ENCODE measurements at regions not wholly inside any gene's neighbourhood (a gene's known extent, or its start where the extent isn't known, plus 50 kb on each side); places are given as distances from the start of the nearest gene placed in this dataset.

GRCh38 chr2:142748559-142749099, 128.8 kb upstream of the KYNU start:
- DNase-seq: no peak
- peaks cover 0 to 3% (median 1%) of the 10 kb centered on the region in 4 donors for H3K9me3 ChIP-seq (ENCODE audit: control insufficient read depth in 4 of 4, insufficient read depth in 3 of 4, low read length in 3 of 4)
- H3K27me3 ChIP-seq (ENCODE audit: control insufficient read depth in 3 of 3, insufficient read depth in 3 of 3, low read length in 2 of 3): no peaks in the 10 kb centered on the region
- H3K27ac ChIP-seq (ENCODE audit: low read depth in 1 of 2, low read length in 1 of 2): no peak overlapping the region
- TF ChIP-seq, protein P1, sequence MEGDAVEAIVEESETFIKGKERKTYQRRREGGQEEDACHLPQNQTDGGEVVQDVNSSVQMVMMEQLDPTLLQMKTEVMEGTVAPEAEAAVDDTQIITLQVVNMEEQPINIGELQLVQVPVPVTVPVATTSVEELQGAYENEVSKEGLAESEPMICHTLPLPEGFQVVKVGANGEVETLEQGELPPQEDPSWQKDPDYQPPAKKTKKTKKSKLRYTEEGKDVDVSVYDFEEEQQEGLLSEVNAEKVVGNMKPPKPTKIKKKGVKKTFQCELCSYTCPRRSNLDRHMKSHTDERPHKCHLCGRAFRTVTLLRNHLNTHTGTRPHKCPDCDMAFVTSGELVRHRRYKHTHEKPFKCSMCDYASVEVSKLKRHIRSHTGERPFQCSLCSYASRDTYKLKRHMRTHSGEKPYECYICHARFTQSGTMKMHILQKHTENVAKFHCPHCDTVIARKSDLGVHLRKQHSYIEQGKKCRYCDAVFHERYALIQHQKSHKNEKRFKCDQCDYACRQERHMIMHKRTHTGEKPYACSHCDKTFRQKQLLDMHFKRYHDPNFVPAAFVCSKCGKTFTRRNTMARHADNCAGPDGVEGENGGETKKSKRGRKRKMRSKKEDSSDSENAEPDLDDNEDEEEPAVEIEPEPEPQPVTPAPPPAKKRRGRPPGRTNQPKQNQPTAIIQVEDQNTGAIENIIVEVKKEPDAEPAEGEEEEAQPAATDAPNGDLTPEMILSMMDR (IDR thresholded peaks at IDR 0.05; ENCODE audit: control extremely low read depth, extremely low read depth): no peak
- ATAC-seq (ENCODE audit: insufficient read depth, low FRiP score): no peak
- no peak overlapping the region for H3K9ac ChIP-seq (ENCODE audit: insufficient read depth in 1 of 2, low read length in 2 of 2)
- H3K36me3 ChIP-seq (ENCODE audit: control insufficient read depth in 4 of 4, insufficient read depth in 4 of 4, low read length in 4 of 4): no peaks in the 10 kb centered on the region
- 92 to 96% methylated on average over 14 of the region's 14 CpGs for WGBS, 2 donors
- H3K4me3 ChIP-seq: no peak overlapping the region
- H3K4me1 ChIP-seq (ENCODE audit: control insufficient read depth in 5 of 5, insufficient read depth in 5 of 5, low read length in 5 of 5): no peaks in the 10 kb centered on the region

DNA sequence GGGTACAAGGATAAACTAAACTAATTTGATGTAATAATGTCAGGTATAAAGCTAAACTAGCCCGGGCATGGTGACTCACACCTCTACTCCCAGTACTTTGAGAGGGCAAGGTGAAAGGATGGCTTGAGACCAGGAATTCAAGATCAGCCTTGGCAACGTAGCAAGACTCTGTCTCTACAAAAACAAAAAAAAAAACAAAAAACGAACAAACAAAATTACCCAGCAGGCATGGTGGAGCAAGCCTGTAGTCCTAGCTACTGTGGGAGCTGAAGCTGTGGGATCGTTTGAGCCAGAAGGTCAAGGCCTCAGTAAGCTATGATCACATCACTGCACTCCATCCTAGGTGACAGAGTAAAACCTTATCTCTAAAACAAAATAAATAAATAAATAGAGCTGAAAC, 131.8 kb upstream of the KYNU start:
- ATAC-seq (ENCODE audit: insufficient read depth, low FRiP score) (no peak), DNase-seq (no peak)
- Histone ChIP-seq H3K27ac (ENCODE audit: low read depth in 1 of 2, low read length in 1 of 2) (no peak overlapping the region), H3K36me3 (ENCODE audit: control insufficient read depth in 4 of 4, insufficient read depth in 4 of 4, low read length in 4 of 4) (no peaks in the 10 kb centered on the region), H3K9ac (ENCODE audit: insufficient read depth in 1 of 2, low read length in 2 of 2) (no peak overlapping the region), H3K4me1 (ENCODE audit: control insufficient read depth in 5 of 5, insufficient read depth in 5 of 5, low read length in 5 of 5) (no peaks in the 10 kb centered on the region), H3K4me3 (no peak overlapping the region), H3K27me3 (ENCODE audit: control insufficient read depth in 3 of 3, insufficient read depth in 3 of 3, low read length in 2 of 3) (no peaks in the 10 kb centered on the region), H3K9me3 (ENCODE audit: control insufficient read depth in 4 of 4, insufficient read depth in 3 of 4, low read length in 3 of 4) (peaks cover 0 to 3% (median 1%) of the 10 kb centered on the region in 4 donors)
- WGBS, 2 donors: 67 to 82% methylated on average over 4 of the region's 4 CpGs
- TF ChIP-seq, protein P1 (IDR thresholded peaks at IDR 0.05; ENCODE audit: control extremely low read depth, extremely low read depth): no peak

- no peaks in the 10 kb centered on the region for H3K9me3 ChIP-seq (ENCODE audit: control insufficient read depth in 4 of 4, insufficient read depth in 3 of 4, low read length in 3 of 4)
- WGBS, 2 donors: 82 to 91% methylated on average over 5 of the region's 5 CpGs
- H3K36me3 ChIP-seq (ENCODE audit: control insufficient read depth in 4 of 4, insufficient read depth in 4 of 4, low read length in 4 of 4): no peaks in the 10 kb centered on the region
- H3K4me3 ChIP-seq: no peak overlapping the region
- DNase-seq: peak in 1 of 3 donors; percentile 8
- ATAC-seq (ENCODE audit: insufficient read depth, low FRiP score): no peak
- TF ChIP-seq, protein P1 (IDR thresholded peaks at IDR 0.05; ENCODE audit: control extremely low read depth, extremely low read depth): no peak
- H3K27ac ChIP-seq (ENCODE audit: low read depth in 1 of 2, low read length in 1 of 2): no peak overlapping the region
- H3K4me1 ChIP-seq (ENCODE audit: control insufficient read depth in 5 of 5, insufficient read depth in 5 of 5, low read length in 5 of 5): no peaks in the 10 kb centered on the region
- no peak overlapping the region for H3K9ac ChIP-seq (ENCODE audit: insufficient read depth in 1 of 2, low read length in 2 of 2)
- H3K27me3 ChIP-seq (ENCODE audit: control insufficient read depth in 3 of 3, insufficient read depth in 3 of 3, low read length in 2 of 3): no peaks in the 10 kb centered on the region
Measured at GRCh38 chr2:142742371-142743214, 134.9 kb upstream of the KYNU start.
